K562 (cell line): ENCODE measurements at regions not wholly inside any gene's neighbourhood (a gene's known extent, or its start where the extent isn't known, plus 50 kb on each side); places are given as distances from the start of the nearest gene placed in this dataset.
A peak's percentile ranks its signal among the peaks of the same experiment; 100 is the strongest.
"Not testable (repeated sequence)": the region's sequence is repeated elsewhere in the genome, so short reads cannot be mapped to it uniquely, and the experiment has no call there.

Experiments
- ATAC-seq: fragments of 200-7000 bp; cut with Tn5 transposase; 3 replicates; pipeline ENCODE4 v1.9.1; 2020; ENCODE audit warnings: moderate library complexity
- BruUV-seq: library from RNA; stranded (reverse); fragments of 400-500 nt; replicated peaks from 2 replicates; lab custom pipeline; 2021; lab: Mats Ljungman, UMichigan
- CTCF ChIA-PET: fragments of 300-600 bp; formaldehyde crosslinking; extraction: SDS; loops from one replicate; lab custom pipeline; 2021; ENCODE audit warnings: low intra/inter-chr PET ratio; lab: Yijun Ruan, JAX
- POLR2A ChIA-PET: fragments of 300-600, 350-650 bp; sonication (Branson Sonifier 250); formaldehyde crosslinking; extraction: SDS; loops from one replicate; lab custom pipeline; 2021; ENCODE audit warnings: antibody characterized with exemption, inconsistent platforms; lab: Yijun Ruan, JAX
- DNase-seq, 4 experiments: peaks; one replicate each; pipeline versions ENCODE4 v3.0.0 to v3.0.0-alpha.2; 2011 to 2018; ENCODE audit warnings: low spot score in 3 of 4, mixed read lengths in 3 of 4; ENCODE audit errors: extremely low read depth in 1 of 4
- FAIRE-seq: peaks from 2 replicates; lab custom pipeline; 2011; peaks lifted over from hg19 to GRCh38; lab: Jason Lieb, UNC
- H2AFZ ChIP-seq: 2 replicates; pipeline ENCODE4 v1.6.0; 2011; ENCODE audit warnings: low read depth, low read length, control low read depth, inconsistent platforms
- H3K27ac ChIP-seq: fragments of 200-600 bp; 3 replicates; pipeline ENCODE4 v1.8.0; 2011; ENCODE audit warnings: low read depth, mild to moderate bottlenecking, control low read depth, inconsistent platforms, low read length, moderate library complexity, mixed read lengths; ENCODE audit errors: extremely low read depth
- H3K27me3 ChIP-seq, 2 experiments: fragments of 300-600 bp in 1 of 2; 2 replicates in 1 of 2; 3 replicates in 1 of 2; pipeline versions ENCODE4 v1.6.0 to v1.8.0; 2011; ENCODE audit warnings: inconsistent platforms in 2 of 2, low read length in 2 of 2, mild to moderate bottlenecking in 1 of 2, mixed read lengths in 1 of 2, moderate library complexity in 1 of 2; ENCODE audit not compliant: control insufficient read depth in 2 of 2, insufficient read depth in 2 of 2
- H3K36me3 ChIP-seq: fragments of 300-600 bp; 3 replicates; pipeline ENCODE4 v1.8.0; 2011; ENCODE audit warnings: mild to moderate bottlenecking, low read length, inconsistent platforms; ENCODE audit not compliant: control insufficient read depth, insufficient read depth
- H3K4me1 ChIP-seq, 2 experiments: fragments of 200-600 bp in 1 of 2; replicated peaks in 1 of 2; 2 replicates in 1 of 2; 3 replicates in 1 of 2; pipeline versions ENCODE4 v1.5.1 to v1.8.0; 2011; ENCODE audit warnings: inconsistent platforms in 2 of 2, low read length in 2 of 2, mild to moderate bottlenecking in 1 of 2, mixed read lengths in 1 of 2, moderate library complexity in 1 of 2; ENCODE audit not compliant: control insufficient read depth in 2 of 2, insufficient read depth in 2 of 2
- H3K4me2 ChIP-seq: 2 replicates; pipeline ENCODE4 v1.6.1; 2011; ENCODE audit warnings: low read length, control low read depth, inconsistent platforms, mixed read lengths; ENCODE audit not compliant: insufficient read depth
- H3K4me3 ChIP-seq: fragments of 200-600 bp; sonication (generic), shearing (Covaris generic); 2 replicates; pipeline ENCODE4 v1.5.1; 2016; ENCODE audit warnings: control low read depth, inconsistent platforms
- H3K79me2 ChIP-seq: fragments of 200-600 bp; 3 replicates; pipeline ENCODE4 v1.8.0; 2011; ENCODE audit warnings: low read length, inconsistent platforms; ENCODE audit not compliant: control insufficient read depth, insufficient read depth
- H3K9ac ChIP-seq, 2 experiments: 2 replicates each; pipeline versions ENCODE4 v1.6.0 to v1.6.1; 2011; ENCODE audit warnings: low read depth in 2 of 2, low read length in 2 of 2, control low read depth in 1 of 2, inconsistent platforms in 1 of 2, mild to moderate bottlenecking in 1 of 2, mixed read lengths in 1 of 2; ENCODE audit not compliant: insufficient read depth in 1 of 2
- H3K9me1 ChIP-seq: one replicate; pipeline ENCODE4 v1.6.0; 2011; ENCODE audit warnings: inconsistent platforms, mild to moderate bottlenecking, low read length, moderate library complexity; ENCODE audit not compliant: control insufficient read depth, insufficient read depth
- H3K9me3 ChIP-seq: replicated peaks from 2 replicates; pipeline ENCODE4 v1.5.1; 2011; ENCODE audit warnings: low read depth, low read length, inconsistent platforms; ENCODE audit not compliant: control insufficient read depth, insufficient read depth
- H4K20me1 ChIP-seq: replicated peaks from 2 replicates; pipeline ENCODE4 v1.6.1; 2011; ENCODE audit warnings: low read length, inconsistent platforms, mixed read lengths; ENCODE audit not compliant: control insufficient read depth, insufficient read depth
- ATF3 ChIP-seq, 2 experiments: fragments of 450-650 bp in 1 of 2; sonication (generic) in 1 of 2; formaldehyde crosslinking in 1 of 2; IDR thresholded peaks in 1 of 2; conservative IDR thresholded peaks in 1 of 2; 2 replicates each; pipeline versions ENCODE4 v1.6.1 to v1.8.1; 2016 to 2023; ENCODE audit warnings: mild to moderate bottlenecking in 2 of 2, moderate library complexity in 2 of 2, inconsistent platforms in 1 of 2, missing genetic modification reagents in 1 of 2
- BHLHE40 ChIP-seq: IDR thresholded peaks from 2 replicates; pipeline ENCODE4 v1.6.1; 2011; ENCODE audit warnings: low read length, improper control_type of control experiment
- CBFA2T2 ChIP-seq: fragments of 450-650 bp; conservative IDR thresholded peaks from 2 replicates; pipeline ENCODE4 v1.6.1; 2017; ENCODE audit warnings: mild to moderate bottlenecking
- FOSL1 ChIP-seq: fragments of 200-800 bp; sonication (Bioruptor generic); conservative IDR thresholded peaks from 2 replicates; pipeline ENCODE4 v1.6.1; 2016; ENCODE audit warnings: missing genetic modification characterization, missing compliant biosample characterization
- JUN ChIP-seq, 2 experiments: sonication (generic) in 1 of 2; formaldehyde crosslinking in 1 of 2; IDR thresholded peaks; 2 replicates each; pipeline versions ENCODE4 v1.6.1 to v1.8.0; 2012 to 2022; ENCODE audit warnings: borderline replicate concordance in 2 of 2, mild to moderate bottlenecking in 2 of 2, improper control_type of control experiment in 1 of 2, low read depth in 1 of 2, low read length in 1 of 2, missing genetic modification reagents in 1 of 2
- JUND ChIP-seq, 2 experiments: IDR thresholded peaks; 2 replicates in 1 of 2; 3 replicates in 1 of 2; pipeline ENCODE4 v1.6.1; 2011; ENCODE audit warnings: borderline replicate concordance in 2 of 2, low read depth in 2 of 2, low read length in 2 of 2, improper control_type of control experiment in 1 of 2, missing biosample characterization in 1 of 2, missing genetic modification characterization in 1 of 2, missing genetic modification reagents in 1 of 2
- MEIS2 ChIP-seq: fragments of 450-650 bp; IDR thresholded peaks from 2 replicates; pipeline ENCODE4 v1.6.1; 2014; ENCODE audit warnings: mild to moderate bottlenecking; ENCODE audit not compliant: partially characterized antibody
- PKNOX1 ChIP-seq: fragments of 450-650 bp; IDR thresholded peaks from 2 replicates; pipeline ENCODE4 v1.6.1; 2016
- RAD51 ChIP-seq: fragments of 450-650 bp; IDR thresholded peaks from 2 replicates; pipeline ENCODE4 v1.7.1; 2016; ENCODE audit warnings: low read depth, mild to moderate bottlenecking, borderline replicate concordance
- TFE3 ChIP-seq: fragments of 450-650 bp; formaldehyde crosslinking; IDR thresholded peaks from 2 replicates; pipeline ENCODE4 v1.4.0; 2020; ENCODE audit warnings: mild to moderate bottlenecking, mixed read lengths
- TRIM24 ChIP-seq, 2 experiments: fragments of 450-650 bp; IDR thresholded peaks; 2 replicates each; pipeline ENCODE4 v1.6.1; 2016
- USF1 ChIP-seq: sonication (generic); formaldehyde crosslinking; IDR thresholded peaks from 2 replicates; pipeline ENCODE4 v1.9.0; 2022; ENCODE audit warnings: mild to moderate bottlenecking, missing genetic modification reagents
- USF2 ChIP-seq: sonication (generic); formaldehyde crosslinking; IDR thresholded peaks from 2 replicates; pipeline ENCODE4 v1.5.0; 2020; ENCODE audit warnings: missing genetic modification reagents
- ZNF316 ChIP-seq: fragments of 450-650 bp; IDR thresholded peaks from 2 replicates; pipeline ENCODE4 v1.6.1; 2016
- WGBS: fragments of 100-300 bp; shearing (Covaris generic); methylation state at CpG from one replicate; pipeline ENCODE4 v1.1.6; 2016; ENCODE audit warnings: low coverage, mixed read lengths; ENCODE audit not compliant: insufficient coverage; ENCODE audit errors: missing lambda C conversion rate; 5-methylcytosine and 5-hydroxymethylcytosine counted together
- in situ Hi-C: fragments of 300-500 bp; cut with MboI; formaldehyde crosslinking; loops from 4 replicates; pipeline ENCODE4 v1.15.0; 2018; ENCODE audit warnings: inconsistent platforms, mixed read lengths
- intact Hi-C: fragments of 100-400 bp; cut with micrococcal nuclease; formaldehyde crosslinking; loops from 2 replicates; pipeline ENCODE4 v1.14.2; 2022

- not testable (repeated sequence) for H3K9me3 ChIP-seq; H3K4me3 ChIP-seq; H2AFZ ChIP-seq; H3K36me3 ChIP-seq; H4K20me1 ChIP-seq; TF ChIP-seq JUN (CRISPR knock-in tag; IDR thresholded peaks at IDR 0.05; ENCODE audit: borderline replicate concordance); ATF3 (CRISPR knock-in tag; conservative IDR thresholded peaks at IDR 0.05)
- TF ChIP-seq ZNF316 (peak; percentile 16; the same call in 1 of the 2 replicates), BHLHE40 (peak; percentile 28; the same call in 1 of the 2 replicates), CBFA2T2 (peak; percentile 36; the same call in 1 of the 2 replicates), USF1 (CRISPR knock-in tag) (peak; percentile 81), MEIS2 (peak; percentile 74), RAD51 (peak; percentile 74), JUN (IDR thresholded peaks at IDR 0.05; ENCODE audit: borderline replicate concordance, low read depth, low read length) (0 out of 2 replicates have a peak, but pooled peaks have one; percentile 33), TRIM24 (IDR thresholded peaks at IDR 0.05) (0 out of 4 replicates have a peak, but pooled peaks of 1 of the 2 experiments have one; percentile 24), PKNOX1 (peak; percentile 79), ATF3 (IDR thresholded peaks at IDR 0.05) (peak; percentile 73), USF2 (CRISPR knock-in tag) (peak; percentile 78), JUND (IDR thresholded peaks at IDR 0.05; ENCODE audit: borderline replicate concordance, low read depth, low read length) (peak; percentile 73), JUND (tag; IDR thresholded peaks at IDR 0.05; ENCODE audit: borderline replicate concordance, low read depth, low read length) (peak; percentile 67; the same call in 2 of the 3 replicates), FOSL1 (peak; percentile 51), TFE3 (peak; percentile 32; the same call in 1 of the 2 replicates)
- TF ChIP-seq, all 486 proteins: peak for 14; not testable (repeated sequence) for 472
- intact Hi-C loops, BruUV-seq, DNase-seq, H3K9ac ChIP-seq, H3K27me3 ChIP-seq, H3K27ac ChIP-seq, H3K79me2 ChIP-seq, CTCF ChIA-PET, H3K4me2 ChIP-seq, in situ Hi-C loops, FAIRE-seq, H3K4me1 ChIP-seq, ATAC-seq, H3K9me1 ChIP-seq: not testable (repeated sequence)
- WGBS = 27% methylated on average over 3 of the region's 4 CpGs
- POLR2A ChIA-PET = interaction anchor here (1.1 kb wide), 1 partner anchor 9 kb away, joined by 3 read pairs; no protein-coding TSS in a partner anchor
Measured at GRCh38 chr6:27194453-27194852, 53.0 kb upstream of the PRSS16 start.
